ENCODE measurements at regions not wholly inside any gene's neighbourhood (a gene's known extent, or its start where the extent isn't known, plus 50 kb on each side); places are given as distances from the start of the nearest gene placed in this dataset.

DNA sequence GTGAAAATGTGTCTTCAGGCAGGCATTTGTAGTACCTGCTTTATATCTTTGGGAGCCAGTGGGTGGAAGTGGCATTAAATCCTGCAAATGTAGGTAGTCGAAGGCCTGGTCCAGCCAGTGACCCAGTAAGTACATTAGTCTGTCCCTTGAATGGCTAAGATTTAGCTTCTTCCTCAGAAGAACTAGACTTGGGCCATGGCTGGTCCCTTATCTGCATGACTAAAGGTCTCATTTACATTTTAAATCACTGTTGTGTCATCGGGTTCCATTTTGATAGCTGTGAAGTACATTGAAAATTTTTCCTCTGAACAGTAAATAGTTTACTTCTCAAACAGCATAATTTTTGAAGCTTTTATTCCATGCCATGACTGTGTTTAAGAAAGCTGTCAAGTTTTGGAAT, 438.4 kb upstream of the KLHL29 start:
- FAIRE-seq (no peak), DNase-seq (no peak), ATAC-seq (no peak)
- Histone ChIP-seq H3K4me3 (no peak overlapping the region), H3K27me3 (no peaks in the 10 kb centered on the region), H3K27ac (no peak overlapping the region), H3K36me3 (no peaks in the 10 kb centered on the region), H3K9me3 (no peaks in the 10 kb centered on the region), H3K4me1 (no peaks in the 10 kb centered on the region)
- WGBS, 2 donors = 87 to 93% methylated on average over 2 of the region's 2 CpGs
- TF ChIP-seq, protein P1, sequence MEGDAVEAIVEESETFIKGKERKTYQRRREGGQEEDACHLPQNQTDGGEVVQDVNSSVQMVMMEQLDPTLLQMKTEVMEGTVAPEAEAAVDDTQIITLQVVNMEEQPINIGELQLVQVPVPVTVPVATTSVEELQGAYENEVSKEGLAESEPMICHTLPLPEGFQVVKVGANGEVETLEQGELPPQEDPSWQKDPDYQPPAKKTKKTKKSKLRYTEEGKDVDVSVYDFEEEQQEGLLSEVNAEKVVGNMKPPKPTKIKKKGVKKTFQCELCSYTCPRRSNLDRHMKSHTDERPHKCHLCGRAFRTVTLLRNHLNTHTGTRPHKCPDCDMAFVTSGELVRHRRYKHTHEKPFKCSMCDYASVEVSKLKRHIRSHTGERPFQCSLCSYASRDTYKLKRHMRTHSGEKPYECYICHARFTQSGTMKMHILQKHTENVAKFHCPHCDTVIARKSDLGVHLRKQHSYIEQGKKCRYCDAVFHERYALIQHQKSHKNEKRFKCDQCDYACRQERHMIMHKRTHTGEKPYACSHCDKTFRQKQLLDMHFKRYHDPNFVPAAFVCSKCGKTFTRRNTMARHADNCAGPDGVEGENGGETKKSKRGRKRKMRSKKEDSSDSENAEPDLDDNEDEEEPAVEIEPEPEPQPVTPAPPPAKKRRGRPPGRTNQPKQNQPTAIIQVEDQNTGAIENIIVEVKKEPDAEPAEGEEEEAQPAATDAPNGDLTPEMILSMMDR (IDR thresholded peaks at IDR 0.05) = no peak
- intact Hi-C loops (cut with DNase I) = no loop called here

DNA sequence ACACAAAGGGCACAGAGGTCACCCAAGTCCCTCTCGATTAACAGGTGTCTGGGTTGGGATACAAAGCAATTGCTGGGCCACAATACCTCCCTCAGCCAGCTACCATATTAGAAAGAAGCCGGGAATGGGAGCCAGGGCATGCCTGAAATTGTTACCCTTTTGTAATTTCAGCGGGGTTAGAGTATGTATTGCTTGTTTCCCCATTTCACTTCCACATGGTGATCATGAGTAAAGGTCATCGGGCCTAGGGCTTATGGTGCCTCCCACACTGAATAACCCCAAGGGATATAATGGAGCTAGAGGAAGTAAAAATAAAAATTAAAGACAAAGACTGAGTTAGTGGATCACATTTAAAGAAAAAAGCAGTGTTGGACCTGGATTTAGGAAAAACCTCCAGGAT, 437.2 kb upstream of the KLHL29 start:
- FAIRE-seq = no peak
- DNase-seq = no peak
- H3K4me1 ChIP-seq = no peaks in the 10 kb centered on the region
- WGBS, 2 donors = 87 to 94% methylated on average over 4 of the region's 4 CpGs
- intact Hi-C loops (cut with DNase I) = no loop called here
- H3K9me3 ChIP-seq = no peaks in the 10 kb centered on the region
- ATAC-seq = no peak
- no peaks in the 10 kb centered on the region for H3K36me3 ChIP-seq
- TF ChIP-seq, protein P1 (IDR thresholded peaks at IDR 0.05) = no peak
- no peaks in the 10 kb centered on the region for H3K27me3 ChIP-seq
- H3K4me3 ChIP-seq = no peak overlapping the region
- no peak overlapping the region for H3K27ac ChIP-seq

DNA sequence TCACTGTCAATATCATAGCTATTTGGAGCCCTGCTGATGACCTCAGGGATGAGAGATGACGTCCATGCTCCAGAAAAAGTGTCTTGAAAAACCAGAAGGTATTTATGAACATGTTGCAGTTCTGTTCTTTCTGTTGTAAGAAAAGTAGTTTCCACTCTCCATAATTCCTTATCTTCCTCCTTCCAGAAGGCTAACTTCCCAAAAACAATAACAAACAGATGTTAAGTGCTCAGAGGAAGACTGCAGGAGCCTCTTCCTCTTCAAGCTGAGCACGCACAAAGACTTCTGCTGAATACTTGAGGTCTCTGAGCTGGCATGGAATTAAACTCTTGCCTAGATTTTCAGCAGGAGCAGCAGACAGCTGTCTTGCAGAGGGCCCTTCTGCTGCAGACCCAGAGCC, 434.5 kb upstream of the KLHL29 start:
- Histone ChIP-seq H3K36me3 (no peaks in the 10 kb centered on the region), H3K4me3 (no peak overlapping the region), H3K27me3 (no peaks in the 10 kb centered on the region), H3K4me1 (no peaks in the 10 kb centered on the region), H3K27ac (no peak overlapping the region), H3K9me3 (no peaks in the 10 kb centered on the region)
- intact Hi-C loops (cut with DNase I) = no loop called here
- FAIRE-seq (no peak), DNase-seq (no peak), ATAC-seq (no peak)
- TF ChIP-seq, protein P1 (IDR thresholded peaks at IDR 0.05) = no peak
- WGBS, 2 donors = 50 to 60% methylated on average over 2 of the region's 2 CpGs

DNA sequence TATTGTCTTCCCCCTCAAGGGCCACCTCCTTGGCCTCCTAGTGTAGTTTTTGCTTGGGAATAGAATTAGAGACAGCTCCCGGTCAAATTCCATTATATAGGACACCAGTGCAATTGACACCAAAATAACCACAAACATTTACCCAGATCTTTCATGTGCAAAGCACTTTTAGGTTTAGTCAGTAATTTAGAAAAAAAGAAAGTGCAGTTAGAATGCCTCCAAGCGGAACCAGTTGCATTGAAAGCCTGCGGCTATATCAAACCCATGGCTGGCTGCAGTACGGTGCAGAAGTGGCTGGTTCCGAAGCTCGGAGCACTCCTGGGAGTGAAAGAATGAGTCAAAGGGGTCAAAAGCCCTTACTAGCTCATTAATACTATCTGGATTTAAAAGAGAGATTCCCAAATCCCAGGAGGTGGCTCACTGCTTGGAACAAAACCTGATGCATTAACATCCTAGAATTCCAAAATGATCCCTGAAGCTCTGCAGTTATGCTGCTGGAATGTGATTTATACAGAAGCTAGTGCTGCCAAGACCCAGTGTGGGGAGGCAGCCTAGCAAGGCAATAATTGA, 432.2 kb upstream of the KLHL29 start:
- Histone ChIP-seq H3K36me3 (no peaks in the 10 kb centered on the region), H3K4me3 (no peak overlapping the region), H3K27me3 (no peaks in the 10 kb centered on the region), H3K27ac (no peak overlapping the region), H3K4me1 (no peaks in the 10 kb centered on the region), H3K9me3 (no peaks in the 10 kb centered on the region)
- no peak for ATAC-seq
- TF ChIP-seq, protein P1 (IDR thresholded peaks at IDR 0.05) = no peak
- intact Hi-C loops (cut with DNase I) = no loop called here
- no peak for DNase-seq
- WGBS, 2 donors = 78 to 80% methylated on average over 6 of the region's 6 CpGs
- no peak for FAIRE-seq

DNA sequence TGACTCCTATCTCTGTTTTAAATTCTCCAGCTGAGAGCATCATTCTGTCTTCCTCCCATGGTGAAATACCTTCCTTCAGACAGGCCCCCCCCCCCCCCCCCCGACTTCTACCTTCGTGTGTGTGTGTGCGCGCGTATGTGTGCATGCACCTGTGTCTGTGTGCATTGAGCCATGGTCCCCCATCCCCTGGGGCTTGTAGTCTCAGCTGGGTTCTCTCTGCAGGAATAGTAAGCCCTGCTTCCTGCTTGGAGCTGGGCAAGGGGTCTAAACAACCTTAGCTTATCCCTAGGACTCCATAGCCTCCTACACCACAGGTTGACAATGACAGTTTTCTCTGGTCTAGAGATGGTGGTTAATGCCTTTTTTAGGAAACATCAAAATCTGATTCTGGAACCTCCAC, 427.5 kb upstream of the KLHL29 start:
- H3K9me3 ChIP-seq = no peaks in the 10 kb centered on the region
- 77 to 91% methylated on average over 5 of the region's 5 CpGs for WGBS, 2 donors
- H3K36me3 ChIP-seq = no peaks in the 10 kb centered on the region
- TF ChIP-seq, protein P1 (IDR thresholded peaks at IDR 0.05) = no peak
- H3K4me3 ChIP-seq = no peak overlapping the region
- FAIRE-seq = no peak
- DNase-seq = no peak
- no peak overlapping the region for H3K27ac ChIP-seq
- intact Hi-C loops (cut with DNase I) = no loop called here
- no peaks in the 10 kb centered on the region for H3K4me1 ChIP-seq
- no peaks in the 10 kb centered on the region for H3K27me3 ChIP-seq
- ATAC-seq = no peak

All from pancreas (tissue), 10 donors.